ENCODE measurements at regions not wholly inside any gene's neighbourhood (a gene's known extent, or its start where the extent isn't known, plus 50 kb on each side); places are given as distances from the start of the nearest gene placed in this dataset.

DNA sequence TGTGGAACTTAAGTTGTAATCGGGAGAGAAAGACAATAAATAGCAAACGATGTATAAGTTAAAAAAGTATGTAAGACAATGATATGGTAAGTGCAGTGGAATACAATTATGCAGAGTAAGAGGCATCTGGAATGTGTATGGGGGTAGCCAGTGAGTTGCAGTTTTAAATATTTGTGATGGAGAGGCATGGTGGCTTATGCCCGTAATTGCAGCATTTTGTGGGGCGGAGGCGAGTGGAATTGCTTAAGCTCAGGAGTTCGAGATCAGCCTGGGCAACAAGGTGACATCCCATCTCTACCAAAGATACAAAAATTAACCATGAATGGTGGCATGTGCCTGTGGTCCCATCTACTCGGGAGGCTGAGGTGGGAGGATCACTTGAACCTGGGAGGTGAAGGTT lies 52.5 kb upstream of the WDFY3 start:
- TF ChIP-seq EP300 (IDR thresholded peaks at IDR 0.05) (no peak), CTCF (IDR thresholded peaks at IDR 0.05) (no peak), POLR2AphosphoS5 (IDR thresholded peaks at IDR 0.05) (no peak), POLR2A (IDR thresholded peaks at IDR 0.05) (no peak)
- Histone ChIP-seq H3K4me1 (no peaks in the 10 kb centered on the region), H3K4me3 (no peak overlapping the region), H3K36me3 (no peaks in the 10 kb centered on the region), H3K9me3 (no peaks in the 10 kb centered on the region), H3K27ac (no peak overlapping the region), H3K27me3 (no peaks in the 10 kb centered on the region)
- ATAC-seq, result no peak
- WGBS, 2 donors (ENCODE audit: low coverage in 1 of 2), result 91 to 94% methylated on average over 7 of the region's 7 CpGs

GRCh38 chr4:85019411-85019810 lies 52.9 kb upstream of the WDFY3 start:
- Histone ChIP-seq H3K4me1 (no peaks in the 10 kb centered on the region), H3K27me3 (no peaks in the 10 kb centered on the region), H3K36me3 (no peaks in the 10 kb centered on the region), H3K9me3 (no peaks in the 10 kb centered on the region), H3K4me3 (no peak overlapping the region), H3K27ac (no peak overlapping the region)
- WGBS, 2 donors (ENCODE audit: low coverage in 1 of 2), result 57 to 66% methylated on average over 2 of the region's 2 CpGs
- ATAC-seq, result no peak
- TF ChIP-seq POLR2AphosphoS5 (IDR thresholded peaks at IDR 0.05) (no peak), CTCF (IDR thresholded peaks at IDR 0.05) (no peak), EP300 (IDR thresholded peaks at IDR 0.05) (no peak), POLR2A (IDR thresholded peaks at IDR 0.05) (no peak)

- no peak for ATAC-seq
- H3K27ac ChIP-seq, result no peak overlapping the region
- no peaks in the 10 kb centered on the region for H3K4me1 ChIP-seq
- TF ChIP-seq EP300 (IDR thresholded peaks at IDR 0.05) (no peak), CTCF (IDR thresholded peaks at IDR 0.05) (no peak), POLR2A (IDR thresholded peaks at IDR 0.05) (no peak), POLR2AphosphoS5 (IDR thresholded peaks at IDR 0.05) (no peak)
- H3K27me3 ChIP-seq, result no peaks in the 10 kb centered on the region
- H3K9me3 ChIP-seq, result peaks cover 0 to 10% (median 0%) of the 10 kb centered on the region in 3 donors
- no peaks in the 10 kb centered on the region for H3K36me3 ChIP-seq
- WGBS, 2 donors (ENCODE audit: low coverage in 1 of 2), result 75 to 82% methylated on average over 5 to 6 of the region's 6 CpGs
- no peak overlapping the region for H3K4me3 ChIP-seq
Observed at GRCh38 chr4:85024671-85025070, 58.2 kb upstream of the WDFY3 start.

DNA sequence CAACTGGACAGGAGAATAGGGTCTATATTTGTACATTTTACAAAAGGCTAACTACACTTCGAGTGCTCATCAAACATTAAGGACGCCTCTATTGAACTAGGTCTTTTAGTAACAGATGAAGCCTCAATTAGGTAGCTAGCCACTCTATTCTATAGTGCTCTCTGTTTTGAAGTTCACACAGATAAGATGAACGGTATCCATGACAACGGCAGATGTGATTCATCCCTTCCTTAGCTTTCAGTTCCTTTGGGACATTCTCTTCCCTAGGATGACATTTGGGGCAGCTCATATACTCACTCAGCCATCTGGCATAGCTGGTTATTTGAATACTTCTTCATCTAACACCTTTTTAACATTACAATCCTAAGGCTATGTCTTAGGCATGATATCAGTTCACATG lies 62.4 kb upstream of the WDFY3 start:
- no peak for ATAC-seq
- no peak overlapping the region for H3K4me3 ChIP-seq
- H3K4me1 ChIP-seq, result no peaks in the 10 kb centered on the region
- no peaks in the 10 kb centered on the region for H3K36me3 ChIP-seq
- peaks cover 0 to 29% (median 0%) of the 10 kb centered on the region in 3 donors for H3K9me3 ChIP-seq
- no peak overlapping the region for H3K27ac ChIP-seq
- TF ChIP-seq CTCF (IDR thresholded peaks at IDR 0.05) (no peak), POLR2A (IDR thresholded peaks at IDR 0.05) (no peak), POLR2AphosphoS5 (IDR thresholded peaks at IDR 0.05) (no peak), EP300 (IDR thresholded peaks at IDR 0.05) (no peak)
- H3K27me3 ChIP-seq, result no peaks in the 10 kb centered on the region
- 64 to 69% methylated on average over 4 of the region's 4 CpGs for WGBS, 2 donors (ENCODE audit: low coverage in 1 of 2)

- Histone ChIP-seq H3K27ac (no peak overlapping the region), H3K27me3 (no peaks in the 10 kb centered on the region), H3K36me3 (no peaks in the 10 kb centered on the region), H3K4me1 (no peaks in the 10 kb centered on the region), H3K9me3 (peaks cover 0 to 34% (median 0%) of the 10 kb centered on the region in 3 donors), H3K4me3 (no peak overlapping the region)
- TF ChIP-seq CTCF (IDR thresholded peaks at IDR 0.05) (no peak), EP300 (IDR thresholded peaks at IDR 0.05) (no peak), POLR2AphosphoS5 (IDR thresholded peaks at IDR 0.05) (no peak), POLR2A (IDR thresholded peaks at IDR 0.05) (no peak)
- no peak for ATAC-seq
- 71% methylated on average over 4 of the region's 4 CpGs; no CpG with 5 or more reads in 1 of the 2 donors for WGBS, 2 donors (ENCODE audit: low coverage in 1 of 2)
Observed at GRCh38 chr4:85029453-85029852, 63.0 kb upstream of the WDFY3 start.
